ENCODE measurements at regions not wholly inside any gene's neighbourhood (a gene's known extent, or its start where the extent isn't known, plus 50 kb on each side); places are given as distances from the start of the nearest gene placed in this dataset.

- no peak for TF ChIP-seq POLR2A (IDR thresholded peaks at IDR 0.05)
- TF ChIP-seq CTCF (IDR thresholded peaks at IDR 0.05) = no peak
- no peak for TF ChIP-seq EP300 (IDR thresholded peaks at IDR 0.05)
Measured at GRCh38 chr3:34365231-34365630, 566.8 kb downstream of the PDCD6IP start.

All from tibial nerve (tissue), 4 donors.